Lower lobe of right lung (tissue), 2 donors: ENCODE measurements at regions not wholly inside any gene's neighbourhood (a gene's known extent, or its start where the extent isn't known, plus 50 kb on each side); places are given as distances from the start of the nearest gene placed in this dataset.

Experiments used
- ATAC-seq, 2 donors: fragments of 200-7000 bp; cut with Tn5 transposase; one replicate each; pipeline ENCODE4 v1.9.1; 2020 to 2022; ENCODE audit warnings: mild to moderate bottlenecking in 2 of 2, moderate library complexity in 2 of 2
- DNase-seq: peaks from one replicate; pipeline ENCODE4 v3.0.0-alpha.2; 2020
- H3K27ac ChIP-seq: fragments of 200-600 bp; one replicate; pipeline ENCODE4 v1.8.0; 2022
- H3K27me3 ChIP-seq: fragments of 200-600 bp; one replicate; pipeline ENCODE4 v1.8.0; 2022; ENCODE audit warnings: low read depth
- H3K36me3 ChIP-seq: fragments of 200-600 bp; one replicate; pipeline ENCODE4 v1.8.0; 2022; ENCODE audit warnings: mild to moderate bottlenecking
- H3K4me1 ChIP-seq: fragments of 200-600 bp; one replicate; pipeline ENCODE4 v1.8.0; 2022
- H3K4me3 ChIP-seq: fragments of 200-600 bp; one replicate; pipeline ENCODE4 v1.8.0; 2022; ENCODE audit warnings: mild to moderate bottlenecking
- H3K9me3 ChIP-seq: fragments of 200-600 bp; one replicate; pipeline ENCODE4 v1.8.0; 2022
- intact Hi-C: fragments of 100-400 bp; cut with DNase I; formaldehyde crosslinking; loops from one replicate; pipeline ENCODE4 v1.11.0; 2022
- TF ChIP-seq, protein P1 (sequence below): fragments of 200-600 bp; IDR thresholded peaks from one replicate; pipeline ENCODE4 v1.8.0; 2022; ENCODE audit warnings: antibody characterized with exemption, mild to moderate bottlenecking
- donor health status: DM: no; HTN: yes; CAD: no; lungs with severe emphysema.

DNA sequence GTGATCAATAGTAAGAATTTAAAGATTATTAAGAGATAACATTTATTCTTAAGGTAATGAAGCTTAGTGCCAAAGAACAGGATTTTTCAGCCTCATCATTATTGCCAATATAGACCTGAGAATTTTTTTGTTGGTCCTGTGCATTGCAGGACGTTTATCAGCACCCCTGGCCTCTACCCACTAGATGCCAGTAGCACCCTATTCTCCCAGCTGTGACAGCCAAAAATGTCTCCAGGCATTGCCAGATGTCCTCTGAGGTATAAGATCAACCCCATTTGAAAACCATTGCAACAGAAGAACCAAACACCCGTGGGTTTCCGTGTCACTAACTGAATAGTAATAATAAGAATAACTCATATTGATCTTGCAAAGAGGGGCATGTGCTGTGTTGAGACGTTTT is 700.0 kb upstream of the SOX11 start:
- TF ChIP-seq, protein P1, sequence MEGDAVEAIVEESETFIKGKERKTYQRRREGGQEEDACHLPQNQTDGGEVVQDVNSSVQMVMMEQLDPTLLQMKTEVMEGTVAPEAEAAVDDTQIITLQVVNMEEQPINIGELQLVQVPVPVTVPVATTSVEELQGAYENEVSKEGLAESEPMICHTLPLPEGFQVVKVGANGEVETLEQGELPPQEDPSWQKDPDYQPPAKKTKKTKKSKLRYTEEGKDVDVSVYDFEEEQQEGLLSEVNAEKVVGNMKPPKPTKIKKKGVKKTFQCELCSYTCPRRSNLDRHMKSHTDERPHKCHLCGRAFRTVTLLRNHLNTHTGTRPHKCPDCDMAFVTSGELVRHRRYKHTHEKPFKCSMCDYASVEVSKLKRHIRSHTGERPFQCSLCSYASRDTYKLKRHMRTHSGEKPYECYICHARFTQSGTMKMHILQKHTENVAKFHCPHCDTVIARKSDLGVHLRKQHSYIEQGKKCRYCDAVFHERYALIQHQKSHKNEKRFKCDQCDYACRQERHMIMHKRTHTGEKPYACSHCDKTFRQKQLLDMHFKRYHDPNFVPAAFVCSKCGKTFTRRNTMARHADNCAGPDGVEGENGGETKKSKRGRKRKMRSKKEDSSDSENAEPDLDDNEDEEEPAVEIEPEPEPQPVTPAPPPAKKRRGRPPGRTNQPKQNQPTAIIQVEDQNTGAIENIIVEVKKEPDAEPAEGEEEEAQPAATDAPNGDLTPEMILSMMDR: no peak
- intact Hi-C loops: no loop called here

DNA sequence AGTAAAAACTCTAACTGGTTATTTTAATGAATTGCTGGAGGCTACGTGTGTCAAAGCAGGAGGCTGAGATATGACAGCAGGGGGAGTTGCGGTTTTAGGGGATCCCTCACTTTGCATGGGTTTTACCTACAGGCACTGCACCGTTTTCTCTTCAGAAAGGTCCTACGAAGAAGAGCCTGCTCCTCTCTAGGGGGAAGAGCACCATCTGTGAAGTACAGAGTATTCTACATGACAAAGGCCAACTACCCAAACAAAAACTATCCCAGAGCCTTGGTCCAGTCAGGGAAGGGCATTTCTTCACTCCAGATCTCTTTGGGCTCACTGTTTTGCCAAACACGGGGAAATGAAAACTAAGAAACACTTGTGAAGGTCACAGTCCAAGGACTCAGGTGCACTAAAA is 696.7 kb upstream of the SOX11 start:
- ATAC-seq: no peak
- TF ChIP-seq, protein P1: no peak

More for the DNA sequence above, 700.0 kb upstream of the SOX11 start:
- H3K4me1 ChIP-seq: no peaks in the 10 kb centered on the region
- H3K27ac ChIP-seq: no peak overlapping the region
- ATAC-seq (no peak), DNase-seq (no peak)
- H3K4me3 ChIP-seq: no peak overlapping the region
- H3K27me3 ChIP-seq: no peaks in the 10 kb centered on the region
- H3K36me3 ChIP-seq: no peaks in the 10 kb centered on the region
- H3K9me3 ChIP-seq: no peaks in the 10 kb centered on the region

DNA sequence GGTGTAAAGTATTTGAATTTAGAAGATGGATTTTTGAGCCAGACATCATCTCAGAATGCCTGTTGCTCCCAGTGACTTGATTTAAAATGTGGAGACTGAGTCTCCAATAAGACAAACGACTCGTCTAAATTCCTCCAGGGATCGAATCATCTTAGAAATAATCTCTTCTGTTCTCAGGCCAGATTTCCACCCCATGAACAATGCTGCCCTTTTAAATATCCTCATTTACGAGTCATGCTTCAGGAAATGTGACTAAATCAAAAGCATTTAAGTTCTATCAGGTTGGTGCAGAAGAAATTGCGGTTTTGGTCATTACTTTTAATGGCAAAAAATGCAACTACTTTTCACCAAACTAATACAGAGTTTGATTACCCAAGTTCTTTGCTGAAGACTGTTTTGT is 684.6 kb upstream of the SOX11 start:
- TF ChIP-seq, protein P1: no peak
- no peaks in the 10 kb centered on the region for H3K9me3 ChIP-seq
- intact Hi-C loops: no loop called here
- H3K27me3 ChIP-seq: no peaks in the 10 kb centered on the region
- H3K36me3 ChIP-seq: no peaks in the 10 kb centered on the region
- no peak overlapping the region for H3K27ac ChIP-seq
- no peak overlapping the region for H3K4me3 ChIP-seq
- DNase-seq (no peak), ATAC-seq (no peak)
- no peaks in the 10 kb centered on the region for H3K4me1 ChIP-seq

More for the DNA sequence above, 696.7 kb upstream of the SOX11 start:
- Histone ChIP-seq H3K36me3 (no peaks in the 10 kb centered on the region), H3K27ac (no peak overlapping the region), H3K4me3 (no peak overlapping the region), H3K27me3 (no peaks in the 10 kb centered on the region), H3K4me1 (no peaks in the 10 kb centered on the region), H3K9me3 (no peaks in the 10 kb centered on the region)
- no peak for DNase-seq
- intact Hi-C loops: no loop called here

DNA sequence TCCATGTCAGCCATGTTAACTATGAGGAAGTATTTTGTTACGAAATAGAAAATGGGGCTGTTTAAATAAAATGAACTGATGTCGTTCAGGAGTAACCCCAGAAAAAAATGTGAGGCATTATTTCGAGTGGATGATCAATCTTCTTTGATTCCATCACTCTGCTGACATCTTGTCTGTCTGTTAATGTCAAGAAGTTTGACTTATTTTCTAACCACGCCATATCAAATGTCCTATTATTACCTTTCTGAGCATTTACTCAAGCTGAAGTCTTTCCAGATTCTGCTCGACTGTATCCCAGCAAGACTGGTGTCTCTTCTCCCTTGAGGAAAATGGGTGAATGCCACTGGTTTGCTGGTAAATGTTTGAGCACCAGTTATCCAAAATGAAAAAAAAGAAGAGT is 672.9 kb upstream of the SOX11 start:
- Histone ChIP-seq H3K27me3 (no peaks in the 10 kb centered on the region), H3K27ac (no peak overlapping the region), H3K9me3 (peaks cover 11% of the 10 kb centered on the region), H3K36me3 (no peaks in the 10 kb centered on the region), H3K4me1 (no peaks in the 10 kb centered on the region), H3K4me3 (no peak overlapping the region)
- DNase-seq (no peak), ATAC-seq (no peak)
- TF ChIP-seq, protein P1: no peak
- intact Hi-C loops: no loop called here

DNA sequence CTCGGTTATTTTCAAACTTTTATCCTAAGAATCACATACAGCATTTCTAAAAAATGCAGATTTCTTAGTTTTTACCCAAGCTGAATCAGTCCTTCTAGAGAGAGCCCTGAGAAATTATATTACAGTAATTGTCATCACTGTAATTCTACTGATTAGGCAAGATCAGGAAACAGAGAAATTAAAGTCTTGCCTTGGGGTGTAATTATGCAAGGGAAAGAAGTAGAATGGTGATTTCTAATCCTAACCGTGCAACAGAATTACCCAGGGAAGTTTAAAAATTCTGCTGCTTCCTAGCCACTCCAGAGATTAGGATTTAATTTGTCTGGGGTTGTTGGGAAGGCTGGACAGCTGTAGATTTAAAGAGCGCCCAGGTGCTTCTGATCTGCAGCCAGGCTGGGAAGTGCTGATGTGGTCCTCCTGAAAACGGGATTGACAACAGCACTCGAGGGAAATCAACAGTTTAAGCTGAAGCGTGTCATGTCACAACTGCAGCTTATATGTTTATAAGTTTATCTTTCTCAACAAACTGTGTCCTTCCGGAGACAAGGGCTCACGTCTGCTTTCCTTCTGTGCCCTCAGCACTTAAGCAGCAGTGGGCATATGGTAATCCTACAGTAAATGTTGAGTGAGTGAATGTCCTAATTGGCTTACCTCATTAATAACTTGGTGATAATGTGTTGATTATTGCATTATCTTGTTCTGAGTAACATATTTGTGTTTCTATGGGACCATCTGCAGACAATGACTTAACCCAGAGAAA is 671.9 kb upstream of the SOX11 start:
- no peak overlapping the region for H3K27ac ChIP-seq
- H3K27me3 ChIP-seq: no peaks in the 10 kb centered on the region
- no peak for ATAC-seq
- DNase-seq: no peak
- intact Hi-C loops: no loop called here
- no peaks in the 10 kb centered on the region for H3K4me1 ChIP-seq
- no peaks in the 10 kb centered on the region for H3K36me3 ChIP-seq
- TF ChIP-seq, protein P1: no peak
- H3K4me3 ChIP-seq: no peak overlapping the region
- peaks cover 11% of the 10 kb centered on the region for H3K9me3 ChIP-seq
